22Rv1 (cell line): ENCODE measurements at regions not wholly inside any gene's neighbourhood (a gene's known extent, or its start where the extent isn't known, plus 50 kb on each side); places are given as distances from the start of the nearest gene placed in this dataset.

Experiments used
- ZFX ChIP-seq: fragments of 450-650 bp; IDR thresholded peaks from 2 replicates; pipeline ENCODE4 v1.6.1; 2017; ENCODE audit warnings: antibody characterized with exemption, borderline replicate concordance
- TF ChIP-seq, protein P1 (sequence below): fragments of 450-650 bp; IDR thresholded peaks from 2 replicates; pipeline ENCODE4 v1.5.1; 2017; ENCODE audit warnings: mild to moderate bottlenecking

DNA sequence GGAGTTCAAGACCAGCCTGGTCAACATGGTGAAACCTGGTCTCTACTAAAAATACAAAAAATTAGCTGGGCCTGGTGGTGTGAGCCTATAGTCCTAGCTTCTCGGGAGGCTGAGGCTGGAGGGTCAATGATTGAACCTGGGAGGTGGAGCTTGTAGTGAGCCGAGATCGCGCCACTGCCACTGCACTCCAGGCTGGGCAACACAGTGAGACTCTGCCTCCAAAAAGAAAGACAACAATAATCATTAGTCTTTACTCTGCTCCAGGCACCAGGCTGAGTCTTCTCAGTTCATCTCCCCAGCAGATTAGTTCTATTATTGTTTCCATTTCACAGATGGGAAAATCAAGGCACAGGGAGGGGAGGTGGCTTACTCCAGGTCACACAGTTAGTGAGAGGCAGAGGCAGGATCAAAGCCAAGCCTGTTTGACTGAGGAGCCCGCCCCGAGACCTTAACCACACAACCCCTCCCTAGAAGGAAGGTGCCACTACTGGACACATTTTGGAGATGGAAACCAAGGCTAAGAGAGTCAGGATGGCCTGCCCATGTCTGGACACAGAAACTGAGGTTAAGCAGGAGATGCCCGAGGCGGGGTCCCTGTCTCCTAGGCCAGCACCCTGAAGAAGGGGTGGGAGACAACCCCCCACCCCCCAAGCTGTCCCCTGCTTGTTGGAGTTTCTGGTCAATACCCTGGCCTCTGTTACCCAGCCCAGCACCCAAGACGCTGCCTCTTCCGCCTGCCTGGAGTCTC is 75.8 kb downstream of the CEBPB start:
- TF ChIP-seq, protein P1, sequence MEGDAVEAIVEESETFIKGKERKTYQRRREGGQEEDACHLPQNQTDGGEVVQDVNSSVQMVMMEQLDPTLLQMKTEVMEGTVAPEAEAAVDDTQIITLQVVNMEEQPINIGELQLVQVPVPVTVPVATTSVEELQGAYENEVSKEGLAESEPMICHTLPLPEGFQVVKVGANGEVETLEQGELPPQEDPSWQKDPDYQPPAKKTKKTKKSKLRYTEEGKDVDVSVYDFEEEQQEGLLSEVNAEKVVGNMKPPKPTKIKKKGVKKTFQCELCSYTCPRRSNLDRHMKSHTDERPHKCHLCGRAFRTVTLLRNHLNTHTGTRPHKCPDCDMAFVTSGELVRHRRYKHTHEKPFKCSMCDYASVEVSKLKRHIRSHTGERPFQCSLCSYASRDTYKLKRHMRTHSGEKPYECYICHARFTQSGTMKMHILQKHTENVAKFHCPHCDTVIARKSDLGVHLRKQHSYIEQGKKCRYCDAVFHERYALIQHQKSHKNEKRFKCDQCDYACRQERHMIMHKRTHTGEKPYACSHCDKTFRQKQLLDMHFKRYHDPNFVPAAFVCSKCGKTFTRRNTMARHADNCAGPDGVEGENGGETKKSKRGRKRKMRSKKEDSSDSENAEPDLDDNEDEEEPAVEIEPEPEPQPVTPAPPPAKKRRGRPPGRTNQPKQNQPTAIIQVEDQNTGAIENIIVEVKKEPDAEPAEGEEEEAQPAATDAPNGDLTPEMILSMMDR: no peak
- no peak for TF ChIP-seq ZFX
